SHP77 treated with DMSO at 0.1 percent for 48 hours (cell line): ENCODE measurements at regions not wholly inside any gene's neighbourhood (a gene's known extent, or its start where the extent isn't known, plus 50 kb on each side); places are given as distances from the start of the nearest gene placed in this dataset.
"Not testable (repeated sequence)": the region's sequence is repeated elsewhere in the genome, so short reads cannot be mapped to it uniquely, and the experiment has no call there.

Source experiments
- DNase-seq: peaks from one replicate; lab custom pipeline; 2025; lab: John Stamatoyannopoulos, UW

DNA sequence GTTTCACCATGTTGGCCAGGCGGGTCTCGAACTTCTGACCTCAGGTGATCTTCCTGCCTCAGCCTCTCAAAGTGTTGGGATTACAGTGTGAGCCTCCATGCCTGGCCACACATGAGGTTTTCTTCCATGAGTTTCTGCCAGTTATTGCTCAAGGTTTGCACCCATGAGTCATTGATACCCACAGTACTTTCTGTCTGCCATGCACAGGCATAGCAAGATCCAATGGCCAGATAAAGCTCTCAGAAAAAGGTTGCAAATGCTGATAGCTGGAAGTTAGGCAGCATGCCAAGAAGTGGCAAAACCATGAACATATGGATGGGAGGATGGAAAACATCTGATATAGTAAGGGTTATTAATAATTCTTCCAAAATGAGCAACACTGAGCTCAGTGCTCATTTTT, 298.7 kb upstream of the NRG3 start:
- no peak for DNase-seq

GRCh38 chr10:81594991-81595390, 280.0 kb upstream of the NRG3 start:
- DNase-seq: no peak

DNA sequence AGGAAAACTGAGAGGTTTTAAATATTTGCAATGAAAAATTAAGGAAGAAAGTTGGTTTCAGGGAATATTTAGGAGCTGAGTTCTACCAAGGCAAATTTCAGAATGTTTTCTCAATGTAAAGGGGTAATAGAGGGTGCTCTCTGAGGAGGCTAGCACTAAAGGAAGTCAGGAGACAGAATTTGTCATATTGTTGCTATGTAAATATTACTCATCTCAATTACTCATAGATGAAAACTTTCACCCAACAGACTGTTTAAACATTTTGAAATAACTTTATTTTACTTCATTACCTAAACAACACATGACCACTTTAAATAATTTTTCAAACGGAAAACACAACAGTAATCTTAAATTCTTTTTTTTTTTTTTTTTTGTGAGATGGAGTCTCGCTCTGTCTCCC, 274.8 kb upstream of the NRG3 start:
- no peak for DNase-seq

DNA sequence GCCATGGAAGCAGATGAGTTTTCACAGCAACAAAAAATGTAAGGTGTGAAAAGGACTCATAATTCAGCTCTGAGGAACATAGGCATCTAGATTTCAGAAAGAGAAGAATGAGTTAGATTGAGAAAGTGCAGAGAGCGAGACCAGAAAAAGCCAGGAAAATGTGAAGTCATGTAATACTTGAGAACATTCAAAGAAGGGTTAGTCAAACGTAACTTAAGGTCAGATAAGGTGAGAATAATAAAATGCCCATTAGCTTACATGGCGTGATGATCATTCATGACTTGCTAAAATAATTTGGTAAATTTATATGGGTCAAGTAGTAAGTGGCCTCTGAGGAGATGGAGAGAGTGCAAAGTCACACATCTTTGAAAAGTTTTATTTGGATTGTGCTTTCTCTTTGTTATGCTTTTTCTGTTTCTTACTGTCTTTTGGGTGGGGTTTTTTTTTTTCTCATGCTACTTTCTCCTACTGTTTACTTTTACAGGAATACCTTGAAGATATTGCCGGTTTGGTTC, 271.8 kb upstream of the NRG3 start:
- no peak for DNase-seq

GRCh38 chr10:81644485-81644884, 230.5 kb upstream of the NRG3 start:
- DNase-seq: not testable (repeated sequence)

DNA sequence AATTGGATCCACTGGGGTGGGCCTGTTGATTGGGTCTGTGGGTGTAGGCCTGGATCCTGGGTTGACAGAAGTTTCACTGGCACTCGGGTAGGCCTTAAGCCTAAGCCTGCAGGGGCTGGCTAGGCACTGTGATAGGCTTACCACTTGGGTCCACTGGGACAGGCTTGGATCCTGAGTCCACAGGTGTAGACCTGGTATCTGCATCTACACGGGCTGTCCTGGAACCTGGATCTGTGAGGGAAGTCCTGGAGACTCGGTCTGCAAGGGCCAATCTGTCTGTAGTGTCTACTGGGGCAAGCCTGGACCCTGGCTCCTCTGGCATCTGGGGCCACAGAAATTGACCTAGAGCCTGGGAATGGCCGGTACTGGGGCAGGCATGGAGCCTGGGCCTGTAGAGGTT, 219.0 kb upstream of the NRG3 start:
- DNase-seq: no peak

DNA sequence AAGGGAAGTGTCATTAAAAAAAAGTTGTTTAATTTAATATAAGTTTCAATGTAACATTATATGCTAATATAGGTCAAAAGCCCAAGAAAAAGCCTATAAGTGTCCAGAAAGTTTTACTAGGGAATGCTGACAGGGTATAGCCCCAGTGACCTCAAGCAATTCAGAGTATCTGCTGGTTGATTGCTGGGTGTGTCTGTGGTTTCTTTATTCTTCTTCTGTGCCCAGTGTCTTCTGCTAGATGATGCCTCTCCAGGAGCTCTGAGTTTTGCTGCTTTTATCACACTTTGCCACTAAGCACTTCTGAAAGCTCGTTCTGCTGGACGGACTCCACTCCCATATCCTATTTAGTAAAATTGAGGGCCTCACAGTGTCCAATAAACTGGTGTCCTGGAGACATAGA, 212.2 kb upstream of the NRG3 start:
- no peak for DNase-seq

- DNase-seq: not testable (repeated sequence)
These were observed 210.2 kb upstream of the NRG3 start for GRCh38 chr10:81664800-81665199.

DNA sequence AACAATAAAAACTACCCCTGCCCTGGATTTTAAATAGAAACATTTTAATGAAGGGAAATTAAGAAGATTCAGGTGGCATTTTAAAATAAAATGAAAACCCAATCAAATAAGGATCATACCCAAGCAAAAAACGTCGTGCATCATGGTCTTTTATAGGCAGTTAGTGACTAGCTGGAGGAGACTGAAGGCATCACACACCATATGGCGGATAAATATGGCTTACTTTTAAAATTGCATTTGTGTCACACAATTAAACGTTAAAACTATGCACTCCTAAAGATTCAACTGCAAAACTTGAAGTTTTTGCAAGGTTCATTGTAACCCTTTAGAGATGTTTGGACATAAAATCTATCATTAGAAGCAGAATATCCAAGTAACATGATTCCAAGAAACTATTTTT, 200.1 kb upstream of the NRG3 start:
- no peak for DNase-seq

DNA sequence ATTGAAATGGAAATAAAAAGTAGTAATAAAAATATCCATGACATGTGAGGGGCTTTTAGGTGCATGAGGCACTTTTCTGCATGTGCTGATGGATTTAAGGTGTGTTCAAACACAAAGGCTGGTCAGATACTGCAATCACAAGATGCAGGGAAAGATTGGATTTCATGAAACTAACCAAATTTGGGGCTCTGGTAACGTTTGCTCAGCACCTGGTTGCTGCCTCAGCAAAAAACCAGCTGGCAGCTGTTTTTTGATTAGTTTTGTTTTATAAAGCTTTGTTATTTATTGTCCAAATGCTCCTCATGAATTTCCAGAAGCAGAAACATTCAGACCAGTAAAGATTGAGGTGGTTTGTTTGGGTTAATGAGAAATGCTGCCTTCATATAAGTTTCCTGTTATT, 195.7 kb upstream of the NRG3 start:
- no peak for DNase-seq

GRCh38 chr10:81680359-81680758, 194.6 kb upstream of the NRG3 start:
- DNase-seq: no peak

DNA sequence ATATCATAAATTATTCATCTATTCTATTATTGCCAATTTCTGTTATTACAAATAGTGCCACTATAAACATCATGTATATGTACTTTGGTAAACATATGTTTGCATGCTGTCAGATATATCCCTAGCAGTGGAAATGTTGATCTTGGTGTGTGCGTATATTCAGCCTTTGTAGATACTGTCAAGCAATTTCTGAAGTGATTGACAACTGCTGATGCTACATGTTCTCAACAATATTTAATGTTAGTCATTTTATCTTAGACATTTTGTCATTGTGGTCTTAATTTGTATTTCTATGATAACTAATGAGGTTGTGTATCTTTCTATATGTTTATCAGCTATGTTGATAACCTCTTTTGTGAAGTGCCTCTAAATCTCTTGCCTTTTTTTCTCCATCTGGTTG, 186.5 kb upstream of the NRG3 start:
- no peak for DNase-seq

DNA sequence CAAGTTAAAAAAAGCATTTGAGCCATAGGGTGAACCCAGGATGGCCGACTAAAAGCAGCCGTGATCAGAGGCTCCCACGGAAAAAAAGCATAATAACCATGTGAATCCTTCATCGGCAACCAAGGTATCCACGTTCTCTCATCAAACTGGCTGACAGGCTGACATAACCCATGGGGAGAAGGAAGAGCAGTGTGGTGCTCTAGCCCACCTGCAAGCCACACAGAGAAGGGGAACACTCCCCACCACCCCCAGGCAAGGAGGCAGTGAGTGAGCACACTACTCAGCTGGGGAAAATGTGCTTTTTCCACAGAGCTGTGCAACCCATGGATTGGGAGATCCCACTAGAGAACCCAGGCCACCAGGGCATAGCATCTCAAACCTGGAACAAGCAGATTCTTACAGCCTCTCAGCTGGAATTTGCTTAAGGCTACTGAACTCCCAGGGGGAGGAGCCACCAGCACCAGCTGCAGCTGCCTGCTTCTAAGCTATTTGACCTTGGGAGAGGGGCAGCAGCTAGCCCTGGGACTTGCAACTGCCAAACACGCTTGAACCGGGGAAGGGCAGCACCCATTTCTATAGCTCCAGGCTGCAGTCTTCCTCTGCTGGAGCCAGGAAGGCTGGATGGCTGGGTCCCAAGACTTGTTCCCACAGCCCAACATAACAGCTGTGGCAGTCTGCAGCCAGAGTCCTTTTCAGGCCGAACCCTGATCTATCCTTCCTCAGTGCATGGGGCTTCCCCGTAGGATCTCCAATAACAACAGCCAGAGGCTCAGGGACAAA, 178.2 kb upstream of the NRG3 start:
- DNase-seq: peak; percentile 2

DNA sequence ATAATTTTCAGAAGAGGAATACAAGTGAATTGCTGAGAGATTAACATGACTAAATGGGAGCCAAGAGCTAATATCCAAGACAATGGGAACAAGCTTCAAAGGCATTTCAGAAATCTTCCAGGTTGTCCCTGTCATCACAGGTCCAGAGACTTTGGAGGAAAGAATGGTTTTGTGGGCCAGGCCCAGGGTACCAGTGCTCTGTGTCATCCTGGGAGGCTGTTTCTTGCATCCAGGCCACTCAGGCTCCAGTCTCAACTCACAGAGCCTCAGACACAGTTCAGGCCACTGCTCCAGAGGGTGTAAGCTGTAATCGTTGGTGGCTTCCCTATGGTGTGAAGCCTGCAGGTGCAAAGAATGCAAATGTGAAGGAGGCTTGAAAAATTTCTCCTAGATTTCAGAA, 170.4 kb upstream of the NRG3 start:
- no peak for DNase-seq

- no peak for DNase-seq
These were observed 166.6 kb upstream of the NRG3 start for GRCh38 chr10:81708416-81708815.

GRCh38 chr10:81708929-81709328, 166.1 kb upstream of the NRG3 start:
- DNase-seq: no peak

DNA sequence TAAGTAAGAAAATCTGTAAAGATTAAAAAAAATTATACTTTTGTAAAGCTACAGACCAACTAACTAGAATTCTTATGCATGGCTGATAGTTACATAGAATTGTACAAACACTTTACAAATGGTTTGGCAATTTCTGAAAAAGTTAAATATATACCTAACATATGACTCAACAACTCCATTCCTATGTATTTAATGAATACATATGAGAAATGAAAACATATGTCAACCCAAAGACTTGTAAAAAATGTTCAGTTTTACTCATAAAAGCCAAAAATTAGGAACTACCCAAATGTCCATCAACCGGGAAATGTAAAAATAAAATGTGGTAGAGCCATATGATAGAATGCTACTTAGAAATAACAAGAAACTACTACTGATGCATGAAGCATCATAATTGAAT, 152.6 kb upstream of the NRG3 start:
- no peak for DNase-seq

DNA sequence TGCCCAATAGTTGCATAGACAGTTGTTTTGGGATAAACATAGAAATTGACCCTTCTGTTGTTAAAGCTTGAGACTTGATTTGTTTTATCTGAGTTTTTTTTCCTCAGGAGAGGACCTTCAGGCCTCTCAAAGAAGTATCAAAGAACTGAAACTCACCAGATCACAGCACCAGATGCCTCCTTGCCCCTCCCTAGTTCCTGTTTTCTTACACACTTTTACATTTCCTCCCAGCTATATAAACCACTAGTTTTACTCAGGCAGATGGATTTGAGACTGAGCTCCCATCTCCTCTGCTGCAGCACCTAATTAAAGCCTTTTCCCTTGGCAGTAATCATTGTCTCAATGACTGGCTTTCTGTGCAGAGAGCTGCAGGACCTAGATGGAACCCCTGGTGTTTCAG, 150.6 kb upstream of the NRG3 start:
- no peak for DNase-seq

- DNase-seq: no peak
These were observed 149.1 kb upstream of the NRG3 start for GRCh38 chr10:81725851-81726250.

GRCh38 chr10:81728692-81729091, 146.3 kb upstream of the NRG3 start:
- DNase-seq: no peak

DNA sequence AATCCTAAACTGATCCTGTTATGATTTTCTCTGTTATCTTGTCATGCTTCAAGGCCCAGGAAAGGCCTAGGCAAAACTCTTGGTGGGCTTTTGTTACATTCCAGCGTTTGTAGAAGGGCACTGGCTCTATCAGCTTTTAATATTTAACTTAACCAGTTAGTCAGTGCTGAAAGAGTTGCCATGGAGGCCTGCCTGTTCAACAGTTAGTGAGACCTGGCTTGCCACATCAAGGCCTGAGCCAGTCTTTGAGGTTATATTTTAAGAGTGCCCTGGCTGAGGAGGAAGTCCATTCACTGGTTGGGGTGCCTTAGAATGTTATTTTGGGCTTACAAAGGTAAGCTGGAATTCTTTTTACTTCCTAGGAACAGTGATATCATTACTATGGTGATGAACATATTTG, 144.1 kb upstream of the NRG3 start:
- DNase-seq: no peak

DNA sequence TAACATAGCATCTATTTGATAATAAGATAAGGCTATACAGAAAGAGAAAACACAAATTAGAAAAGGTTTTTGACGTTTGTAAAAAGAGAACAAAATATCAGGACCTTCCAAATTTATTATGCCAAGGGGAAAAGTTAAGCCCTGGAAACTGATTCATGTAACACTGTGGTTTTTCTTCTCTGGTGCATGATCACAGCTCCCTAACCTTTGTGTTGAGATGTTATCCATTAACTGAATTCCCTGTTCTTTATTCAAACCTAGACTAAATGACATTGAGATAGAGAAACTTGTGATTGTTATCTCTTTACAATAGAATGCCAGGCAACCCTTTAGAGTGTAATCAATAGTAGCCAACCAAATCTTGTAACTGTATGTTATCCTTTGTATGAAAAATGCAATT, 141.5 kb upstream of the NRG3 start:
- DNase-seq: no peak

DNA sequence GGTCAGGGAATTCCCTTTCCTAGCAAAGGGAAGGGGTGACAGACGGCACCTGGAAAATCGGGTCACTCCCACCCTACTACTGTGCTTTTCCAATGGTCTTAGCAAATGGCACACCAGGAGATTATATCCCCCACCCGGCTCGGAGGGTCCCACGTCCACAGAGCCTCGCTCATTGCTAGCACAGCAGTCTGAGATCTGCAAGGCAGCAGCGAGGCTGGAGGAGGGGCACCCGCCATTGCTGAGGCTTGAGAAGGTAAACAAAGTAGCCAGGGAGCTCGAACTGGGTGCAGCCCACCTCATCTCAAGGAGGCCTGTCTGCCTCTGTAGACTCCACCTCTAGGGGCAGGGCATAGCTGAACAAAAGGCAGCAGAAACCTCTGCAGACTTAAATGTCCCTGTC, 139.8 kb upstream of the NRG3 start:
- DNase-seq: not testable (repeated sequence)

DNA sequence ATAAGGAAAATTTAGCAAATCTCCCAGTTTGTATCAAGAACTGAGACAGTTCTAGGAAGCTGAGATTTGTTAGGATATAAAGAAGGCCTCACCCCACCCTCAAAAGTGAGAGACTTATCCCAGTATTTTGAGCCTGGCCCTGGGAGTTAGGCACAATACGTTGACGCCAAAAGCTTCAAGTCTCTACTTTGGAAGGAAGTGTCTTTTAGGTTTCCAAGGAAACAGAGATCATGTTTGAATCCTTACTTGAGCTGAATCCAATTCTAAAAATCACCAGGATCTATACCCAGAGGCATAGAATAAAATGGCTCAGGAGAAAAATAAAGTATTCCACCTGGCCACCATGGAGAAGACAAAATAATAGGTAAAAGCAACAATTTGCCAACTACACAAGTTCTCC, 115.9 kb upstream of the NRG3 start:
- DNase-seq: no peak
